GM18505 (cell line): ENCODE measurements at regions not wholly inside any gene's neighbourhood (a gene's known extent, or its start where the extent isn't known, plus 50 kb on each side); places are given as distances from the start of the nearest gene placed in this dataset.
"Not testable (repeated sequence)": the region's sequence is repeated elsewhere in the genome, so short reads cannot be mapped to it uniquely, and the experiment has no call there.

Source experiments
- ATAC-seq: cut with Tn5 transposase; IDR thresholded peaks from one replicate; pipeline ENCODE4 v1.9.1; 2021; ENCODE audit not compliant: unreplicated experiment
- POLR2A ChIP-seq: IDR thresholded peaks from 4 replicates; pipeline ENCODE4 v1.6.1; 2011; ENCODE audit warnings: borderline replicate concordance; ENCODE audit not compliant: insufficient read depth, insufficient read length; ENCODE audit errors: extremely low read depth

DNA sequence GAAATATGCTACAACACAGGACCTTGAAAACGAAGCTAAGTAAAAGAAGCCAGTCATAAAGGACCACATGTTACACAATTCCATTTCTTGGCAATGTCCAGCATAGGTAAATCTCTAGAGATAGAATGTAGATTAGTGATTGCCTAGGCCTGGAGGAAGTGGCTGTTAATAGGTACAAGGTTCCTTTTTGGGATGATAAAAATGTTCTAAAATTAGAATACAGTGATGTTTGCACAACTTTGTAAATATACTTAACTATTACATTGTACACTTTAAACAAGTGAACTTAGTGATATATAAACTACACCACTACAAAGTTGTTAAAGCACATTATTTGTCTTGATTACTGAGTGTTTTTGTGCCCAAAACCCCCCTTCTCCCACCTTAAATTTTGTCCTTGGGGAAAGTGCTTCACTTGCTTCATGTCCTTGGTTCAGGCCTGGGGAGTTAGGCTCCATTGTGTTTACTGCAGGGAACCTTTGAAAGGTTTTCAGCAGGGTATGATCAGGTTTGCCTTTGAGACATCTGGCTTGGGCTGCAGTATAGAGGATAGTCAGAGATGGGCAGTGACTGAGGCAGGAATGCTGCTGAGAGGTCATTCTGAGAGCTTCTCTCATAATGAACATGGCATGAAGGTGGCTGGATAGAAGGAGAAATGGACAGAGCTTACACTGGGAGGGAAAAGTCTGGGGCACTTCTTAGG is 1052.6 kb downstream of the REEP3 start:
- ATAC-seq: no peak
- no peak for TF ChIP-seq POLR2A

DNA sequence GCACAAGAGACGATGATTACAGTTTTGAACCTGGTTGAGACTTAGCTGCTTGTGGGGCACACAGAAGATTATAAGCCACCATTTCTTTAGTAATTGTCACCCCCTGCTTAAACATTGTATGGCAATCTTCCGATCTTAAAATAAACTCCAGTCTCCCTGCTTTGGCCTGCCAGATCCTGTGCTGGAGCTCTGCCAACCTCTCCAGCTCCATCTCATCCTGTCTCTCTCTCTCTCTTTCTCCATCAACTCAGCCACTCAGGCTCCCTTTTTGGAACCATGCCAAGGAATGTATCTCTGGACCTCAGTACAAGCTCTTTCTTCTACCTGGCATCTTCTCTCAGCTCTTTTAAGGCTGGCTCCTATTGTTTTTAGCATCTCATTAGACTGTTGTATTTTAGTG is 1053.2 kb downstream of the REEP3 start:
- ATAC-seq: no peak
- no peak for TF ChIP-seq POLR2A

- TF ChIP-seq POLR2A: no peak
- no peak for ATAC-seq
Observed at GRCh38 chr10:64576497-64576896, 1055.3 kb downstream of the REEP3 start.

DNA sequence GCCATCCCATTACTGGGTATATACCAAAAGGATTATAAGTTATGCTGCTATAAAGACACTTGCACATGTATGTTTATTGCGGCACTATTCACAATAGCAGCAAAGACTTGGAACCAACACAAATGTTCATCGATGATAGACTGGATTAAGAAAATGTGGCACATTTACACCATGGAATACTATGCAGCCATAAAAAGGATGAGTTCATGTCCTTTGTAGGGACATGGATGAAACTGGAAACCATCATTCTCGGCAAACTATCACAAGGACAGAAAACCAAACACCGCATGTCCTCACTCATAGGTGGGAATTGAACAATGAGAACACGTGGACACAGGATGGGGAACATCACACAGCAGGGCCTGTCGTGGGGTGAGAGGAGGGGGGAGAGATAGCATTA is 1057.6 kb downstream of the REEP3 start:
- not testable (repeated sequence) for ATAC-seq

DNA sequence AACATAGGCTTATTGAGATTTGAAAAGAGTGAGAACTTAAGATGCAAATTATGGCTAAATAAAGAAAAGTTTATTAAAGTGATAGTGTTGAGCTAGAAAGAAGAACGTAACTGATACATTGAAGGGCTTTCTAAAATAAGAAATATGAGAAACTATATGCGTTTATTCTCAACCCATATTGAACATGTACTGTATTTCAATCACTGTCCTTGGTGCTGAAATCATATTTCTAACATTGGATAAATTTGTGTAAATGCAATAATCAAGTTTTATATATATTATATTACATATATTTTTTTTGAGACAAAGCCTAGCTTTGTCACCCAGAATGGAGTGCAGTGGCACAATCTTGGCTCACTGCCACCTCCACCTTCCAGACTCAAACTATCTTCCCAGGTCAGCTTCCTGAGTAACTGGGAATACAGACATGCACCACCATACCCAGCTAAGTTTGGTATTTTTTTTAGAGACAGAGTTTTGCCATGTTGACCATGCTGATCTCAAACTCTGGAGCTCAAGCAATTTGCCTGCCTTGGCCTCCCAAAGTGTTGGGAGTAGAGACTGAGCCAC is 1065.8 kb downstream of the REEP3 start:
- TF ChIP-seq POLR2A: no peak
- no peak for ATAC-seq

- no peak for ATAC-seq
- TF ChIP-seq POLR2A: no peak
Observed at GRCh38 chr10:64594072-64594471, 1072.9 kb downstream of the REEP3 start.

GRCh38 chr10:64598600-64598999 is 1077.4 kb downstream of the REEP3 start:
- no peak for TF ChIP-seq POLR2A
- no peak for ATAC-seq

DNA sequence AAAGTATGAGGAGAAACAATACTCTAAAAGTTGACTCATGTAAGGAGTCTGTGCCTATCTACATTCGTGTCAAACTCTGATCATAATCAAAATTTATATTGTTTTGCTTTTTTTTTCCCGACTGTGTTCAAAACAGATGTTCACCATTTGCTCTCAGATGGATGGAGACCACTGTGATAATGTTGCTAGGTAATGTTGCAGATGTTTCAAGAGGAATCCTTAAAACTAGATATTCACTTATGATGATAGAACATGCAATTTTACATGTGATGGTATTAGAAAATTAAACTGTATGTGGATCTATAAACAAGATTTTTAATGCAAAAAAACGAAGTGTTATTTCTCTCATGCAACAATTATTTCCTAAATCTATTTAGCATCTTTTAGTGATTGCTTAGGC is 1080.1 kb downstream of the REEP3 start:
- TF ChIP-seq POLR2A: no peak
- no peak for ATAC-seq

DNA sequence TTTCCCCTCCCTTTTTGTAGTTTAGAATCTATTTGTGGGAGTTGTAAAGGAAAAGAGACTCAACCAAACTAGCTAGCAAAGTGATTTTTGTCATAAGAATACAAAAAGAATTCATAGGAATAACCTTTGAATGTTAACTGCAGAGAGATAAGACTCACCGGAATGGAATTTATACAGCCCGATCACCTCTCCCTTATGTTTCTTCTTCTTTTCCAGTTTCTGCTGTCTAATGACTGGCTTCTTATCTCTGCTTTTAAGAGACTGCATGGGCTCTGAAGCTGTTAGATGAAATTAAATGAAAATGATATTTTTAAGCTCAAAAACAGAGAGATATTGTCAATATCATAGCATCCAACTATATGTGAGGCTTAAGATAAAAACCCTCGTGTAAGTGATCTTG is 1095.9 kb downstream of the REEP3 start:
- ATAC-seq: no peak
- no peak for TF ChIP-seq POLR2A

- TF ChIP-seq POLR2A: no peak
- ATAC-seq: no peak
Observed at GRCh38 chr10:64619102-64619501, 1097.9 kb downstream of the REEP3 start.

DNA sequence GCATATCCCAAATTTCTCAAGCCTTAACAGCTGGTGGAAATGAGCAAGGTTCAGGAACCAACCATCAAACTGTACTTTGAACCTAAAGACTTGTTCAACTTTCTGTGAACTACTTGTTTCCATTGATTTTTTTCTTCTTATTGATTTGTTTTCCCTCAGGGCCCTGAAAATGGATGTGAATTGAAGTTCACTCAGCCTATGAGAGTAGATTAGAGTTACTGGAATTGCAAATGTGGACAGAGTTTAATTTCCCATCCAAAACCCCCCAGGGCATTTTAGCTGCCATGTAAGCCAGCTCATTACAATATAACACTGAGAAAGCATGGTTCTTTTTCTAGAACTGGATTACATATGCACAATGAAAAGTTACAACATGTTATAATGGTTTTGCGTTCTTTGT is 1105.7 kb downstream of the REEP3 start:
- ATAC-seq: no peak
- no peak for TF ChIP-seq POLR2A

GRCh38 chr10:64630534-64630933 is 1109.3 kb downstream of the REEP3 start:
- no peak for ATAC-seq
- no peak for TF ChIP-seq POLR2A

DNA sequence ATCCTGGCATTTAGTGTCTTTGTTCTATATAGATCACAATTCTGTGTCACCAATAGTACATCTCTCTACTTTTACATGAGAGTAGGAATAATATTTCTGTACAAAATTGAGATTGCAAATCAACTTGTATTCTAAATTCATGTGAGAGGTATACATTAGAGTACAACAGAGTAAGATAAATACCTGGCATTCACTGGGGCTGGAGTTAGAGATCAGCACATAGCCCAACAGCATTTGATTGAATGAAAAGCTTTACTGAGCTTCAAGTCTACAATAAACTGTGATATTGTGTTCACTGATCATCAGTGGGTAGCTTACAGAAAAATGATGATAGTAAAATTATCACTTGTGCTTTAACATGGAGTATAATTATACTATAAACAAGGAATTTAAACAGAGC is 1114.7 kb downstream of the REEP3 start:
- no peak for ATAC-seq
- no peak for TF ChIP-seq POLR2A

DNA sequence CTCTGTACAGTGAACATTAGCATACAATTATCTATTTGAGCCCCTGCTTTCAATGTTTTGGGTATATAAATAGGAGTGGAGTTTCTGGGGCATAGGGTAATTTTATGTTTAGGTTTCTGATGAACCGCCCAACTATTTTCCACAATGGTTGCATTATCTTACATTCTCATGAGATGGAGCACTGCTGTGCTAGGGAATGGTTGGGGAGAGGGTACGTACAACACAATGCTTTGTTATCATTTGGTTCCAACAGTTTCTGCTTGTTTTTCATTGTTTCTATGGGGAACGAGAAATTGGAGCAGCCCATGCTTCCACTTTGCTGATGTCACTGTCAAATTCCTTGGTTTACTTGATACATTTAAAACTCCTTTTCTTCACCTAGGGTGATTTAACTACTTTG is 1115.3 kb downstream of the REEP3 start:
- TF ChIP-seq POLR2A: no peak
- ATAC-seq: no peak

DNA sequence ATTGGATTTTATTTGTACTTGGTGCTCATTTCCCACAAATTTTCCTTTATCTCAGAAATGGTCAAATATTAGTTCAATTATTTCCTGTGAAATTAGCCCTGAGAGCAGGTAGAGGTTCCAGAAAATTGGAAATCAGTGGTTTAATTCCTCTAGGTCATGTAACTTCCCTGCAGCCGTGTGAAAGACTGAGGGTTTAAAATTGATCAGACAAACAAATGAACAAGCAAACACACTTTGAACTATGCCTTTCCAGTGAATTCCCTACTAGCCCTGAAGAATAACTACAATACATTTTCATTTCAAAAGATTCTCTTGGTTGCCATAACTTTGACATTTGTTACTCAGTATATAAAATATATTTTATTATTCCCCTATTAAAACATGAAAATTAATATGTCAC is 1116.7 kb downstream of the REEP3 start:
- ATAC-seq: no peak
- TF ChIP-seq POLR2A: no peak
